ENCODE measurements at regions not wholly inside any gene's neighbourhood (a gene's known extent, or its start where the extent isn't known, plus 50 kb on each side); places are given as distances from the start of the nearest gene placed in this dataset.

- TF ChIP-seq, protein P1, sequence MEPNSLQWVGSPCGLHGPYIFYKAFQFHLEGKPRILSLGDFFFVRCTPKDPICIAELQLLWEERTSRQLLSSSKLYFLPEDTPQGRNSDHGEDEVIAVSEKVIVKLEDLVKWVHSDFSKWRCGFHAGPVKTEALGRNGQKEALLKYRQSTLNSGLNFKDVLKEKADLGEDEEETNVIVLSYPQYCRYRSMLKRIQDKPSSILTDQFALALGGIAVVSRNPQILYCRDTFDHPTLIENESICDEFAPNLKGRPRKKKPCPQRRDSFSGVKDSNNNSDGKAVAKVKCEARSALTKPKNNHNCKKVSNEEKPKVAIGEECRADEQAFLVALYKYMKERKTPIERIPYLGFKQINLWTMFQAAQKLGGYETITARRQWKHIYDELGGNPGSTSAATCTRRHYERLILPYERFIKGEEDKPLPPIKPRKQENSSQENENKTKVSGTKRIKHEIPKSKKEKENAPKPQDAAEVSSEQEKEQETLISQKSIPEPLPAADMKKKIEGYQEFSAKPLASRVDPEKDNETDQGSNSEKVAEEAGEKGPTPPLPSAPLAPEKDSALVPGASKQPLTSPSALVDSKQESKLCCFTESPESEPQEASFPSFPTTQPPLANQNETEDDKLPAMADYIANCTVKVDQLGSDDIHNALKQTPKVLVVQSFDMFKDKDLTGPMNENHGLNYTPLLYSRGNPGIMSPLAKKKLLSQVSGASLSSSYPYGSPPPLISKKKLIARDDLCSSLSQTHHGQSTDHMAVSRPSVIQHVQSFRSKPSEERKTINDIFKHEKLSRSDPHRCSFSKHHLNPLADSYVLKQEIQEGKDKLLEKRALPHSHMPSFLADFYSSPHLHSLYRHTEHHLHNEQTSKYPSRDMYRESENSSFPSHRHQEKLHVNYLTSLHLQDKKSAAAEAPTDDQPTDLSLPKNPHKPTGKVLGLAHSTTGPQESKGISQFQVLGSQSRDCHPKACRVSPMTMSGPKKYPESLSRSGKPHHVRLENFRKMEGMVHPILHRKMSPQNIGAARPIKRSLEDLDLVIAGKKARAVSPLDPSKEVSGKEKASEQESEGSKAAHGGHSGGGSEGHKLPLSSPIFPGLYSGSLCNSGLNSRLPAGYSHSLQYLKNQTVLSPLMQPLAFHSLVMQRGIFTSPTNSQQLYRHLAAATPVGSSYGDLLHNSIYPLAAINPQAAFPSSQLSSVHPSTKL (CRISPR knock-in tag; IDR thresholded peaks at IDR 0.05): no peak
- TF ChIP-seq, protein P2, sequence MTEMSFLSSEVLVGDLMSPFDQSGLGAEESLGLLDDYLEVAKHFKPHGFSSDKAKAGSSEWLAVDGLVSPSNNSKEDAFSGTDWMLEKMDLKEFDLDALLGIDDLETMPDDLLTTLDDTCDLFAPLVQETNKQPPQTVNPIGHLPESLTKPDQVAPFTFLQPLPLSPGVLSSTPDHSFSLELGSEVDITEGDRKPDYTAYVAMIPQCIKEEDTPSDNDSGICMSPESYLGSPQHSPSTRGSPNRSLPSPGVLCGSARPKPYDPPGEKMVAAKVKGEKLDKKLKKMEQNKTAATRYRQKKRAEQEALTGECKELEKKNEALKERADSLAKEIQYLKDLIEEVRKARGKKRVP (CRISPR knock-in tag; IDR thresholded peaks at IDR 0.05): no peak
- TF ChIP-seq PLRG1 (conservative IDR thresholded peaks at IDR 0.05): no peak
- TF ChIP-seq, protein P3, sequence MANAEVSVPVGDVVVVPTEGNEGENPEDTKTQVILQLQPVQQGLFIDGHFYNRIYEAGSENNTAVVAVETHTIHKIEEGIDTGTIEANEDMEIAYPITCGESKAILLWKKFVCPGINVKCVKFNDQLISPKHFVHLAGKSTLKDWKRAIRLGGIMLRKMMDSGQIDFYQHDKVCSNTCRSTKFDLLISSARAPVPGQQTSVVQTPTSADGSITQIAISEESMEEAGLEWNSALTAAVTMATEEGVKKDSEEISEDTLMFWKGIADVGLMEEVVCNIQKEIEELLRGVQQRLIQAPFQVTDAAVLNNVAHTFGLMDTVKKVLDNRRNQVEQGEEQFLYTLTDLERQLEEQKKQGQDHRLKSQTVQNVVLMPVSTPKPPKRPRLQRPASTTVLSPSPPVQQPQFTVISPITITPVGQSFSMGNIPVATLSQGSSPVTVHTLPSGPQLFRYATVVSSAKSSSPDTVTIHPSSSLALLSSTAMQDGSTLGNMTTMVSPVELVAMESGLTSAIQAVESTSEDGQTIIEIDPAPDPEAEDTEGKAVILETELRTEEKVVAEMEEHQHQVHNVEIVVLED (CRISPR knock-in tag; IDR thresholded peaks at IDR 0.05; ENCODE audit: borderline replicate concordance): no peak
- TF ChIP-seq ZNF784 (CRISPR knock-in tag; IDR thresholded peaks at IDR 0.05; ENCODE audit: borderline replicate concordance): no peak
- TF ChIP-seq ZNF7 (CRISPR knock-in tag; IDR thresholded peaks at IDR 0.05): no peak
- TF ChIP-seq, protein P4, sequence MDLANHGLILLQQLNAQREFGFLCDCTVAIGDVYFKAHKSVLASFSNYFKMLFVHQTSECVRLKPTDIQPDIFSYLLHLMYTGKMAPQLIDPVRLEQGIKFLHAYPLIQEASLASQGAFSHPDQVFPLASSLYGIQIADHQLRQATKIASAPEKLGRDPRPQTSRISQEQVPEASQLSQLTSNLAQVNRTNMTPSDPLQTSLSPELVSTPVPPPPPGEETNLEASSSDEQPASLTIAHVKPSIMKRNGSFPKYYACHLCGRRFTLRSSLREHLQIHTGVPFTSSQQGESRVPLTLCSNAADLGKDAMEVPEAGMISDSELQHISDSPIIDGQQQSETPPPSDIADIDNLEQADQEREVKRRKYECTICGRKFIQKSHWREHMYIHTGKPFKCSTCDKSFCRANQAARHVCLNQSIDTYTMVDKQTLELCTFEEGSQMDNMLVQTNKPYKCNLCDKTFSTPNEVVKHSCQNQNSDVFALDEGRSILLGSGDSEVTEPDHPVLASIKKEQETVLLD (CRISPR knock-in tag; IDR thresholded peaks at IDR 0.05; ENCODE audit: low read depth): no peak
- TF ChIP-seq CBX2 (IDR thresholded peaks at IDR 0.05; ENCODE audit: low read depth, low read length): no peak
- no peak for TF ChIP-seq CBX2 (CRISPR knock-in tag; IDR thresholded peaks at IDR 0.05; ENCODE audit: low read depth)
- no peak for TF ChIP-seq KDM5B (CRISPR knock-in tag; IDR thresholded peaks at IDR 0.05; ENCODE audit: borderline replicate concordance)
- no peak for TF ChIP-seq HMG20B (CRISPR knock-in tag; conservative IDR thresholded peaks at IDR 0.05)
Measured at GRCh38 chr12:75759196-75759595, 247.8 kb upstream of the KRR1 start (continued).
